ENCODE measurements at regions not wholly inside any gene's neighbourhood (a gene's known extent, or its start where the extent isn't known, plus 50 kb on each side); places are given as distances from the start of the nearest gene placed in this dataset.

GRCh38 chr6:149170564-149171452, 146.7 kb upstream of the TAB2 start:
- TF ChIP-seq CTCF (conservative IDR thresholded peaks at IDR 0.05; ENCODE audit: low read depth, low read length) (no peak), EZH2 (IDR thresholded peaks at IDR 0.05; ENCODE audit: low read length, unreplicated experiment) (no peak), EZH2phosphoT487 (IDR thresholded peaks at IDR 0.05; ENCODE audit: borderline replicate concordance, low read length) (no peak)
